ENCODE measurements at regions not wholly inside any gene's neighbourhood (a gene's known extent, or its start where the extent isn't known, plus 50 kb on each side); places are given as distances from the start of the nearest gene placed in this dataset.

DNA sequence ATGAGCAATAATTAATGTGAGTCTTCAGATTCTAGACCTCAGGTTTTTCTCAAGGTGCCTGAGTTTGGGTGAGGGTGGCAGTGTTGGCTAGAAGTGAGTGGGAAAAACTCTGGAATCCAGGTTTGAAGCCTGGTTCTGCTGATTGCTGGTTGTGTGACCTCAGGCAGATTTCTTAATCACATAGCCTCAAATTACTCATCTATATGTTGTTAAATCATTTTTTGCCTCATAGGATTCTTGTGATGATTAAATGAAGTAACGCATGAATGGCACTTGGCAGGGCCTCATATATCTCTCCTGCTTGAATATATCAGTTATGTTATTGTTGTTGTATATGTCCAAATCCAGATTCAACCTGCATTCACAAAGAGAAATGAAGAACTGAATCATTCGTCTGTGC lies 60.5 kb downstream of the NR2F2 start:
- Histone ChIP-seq H3K4me2 (no peak overlapping the region), H2AFZ (ENCODE audit: low read depth) (no peak overlapping the region), H3K9ac (no peak overlapping the region), H3K27ac (no peak overlapping the region), H3K36me3 (ENCODE audit: insufficient read depth) (no peaks in the 10 kb centered on the region), H4K20me1 (ENCODE audit: insufficient read depth) (no peaks in the 10 kb centered on the region), H3K79me2 (ENCODE audit: insufficient read depth, low read depth) (no peaks in the 10 kb centered on the region), H3K4me3 (IDR thresholded peaks at IDR 0.05; ENCODE audit: insufficient read depth, low read depth, low read length) (no peak overlapping the region), H3K4me1 (ENCODE audit: low read depth, poor library complexity, severe bottlenecking) (peaks cover 19% of the 10 kb centered on the region), H3K27me3 (ENCODE audit: insufficient read depth, low read depth) (no peaks in the 10 kb centered on the region)
- TF ChIP-seq, protein P1, sequence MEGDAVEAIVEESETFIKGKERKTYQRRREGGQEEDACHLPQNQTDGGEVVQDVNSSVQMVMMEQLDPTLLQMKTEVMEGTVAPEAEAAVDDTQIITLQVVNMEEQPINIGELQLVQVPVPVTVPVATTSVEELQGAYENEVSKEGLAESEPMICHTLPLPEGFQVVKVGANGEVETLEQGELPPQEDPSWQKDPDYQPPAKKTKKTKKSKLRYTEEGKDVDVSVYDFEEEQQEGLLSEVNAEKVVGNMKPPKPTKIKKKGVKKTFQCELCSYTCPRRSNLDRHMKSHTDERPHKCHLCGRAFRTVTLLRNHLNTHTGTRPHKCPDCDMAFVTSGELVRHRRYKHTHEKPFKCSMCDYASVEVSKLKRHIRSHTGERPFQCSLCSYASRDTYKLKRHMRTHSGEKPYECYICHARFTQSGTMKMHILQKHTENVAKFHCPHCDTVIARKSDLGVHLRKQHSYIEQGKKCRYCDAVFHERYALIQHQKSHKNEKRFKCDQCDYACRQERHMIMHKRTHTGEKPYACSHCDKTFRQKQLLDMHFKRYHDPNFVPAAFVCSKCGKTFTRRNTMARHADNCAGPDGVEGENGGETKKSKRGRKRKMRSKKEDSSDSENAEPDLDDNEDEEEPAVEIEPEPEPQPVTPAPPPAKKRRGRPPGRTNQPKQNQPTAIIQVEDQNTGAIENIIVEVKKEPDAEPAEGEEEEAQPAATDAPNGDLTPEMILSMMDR (conservative IDR thresholded peaks at IDR 0.05; ENCODE audit: low read depth, low read length) = no peak

DNA sequence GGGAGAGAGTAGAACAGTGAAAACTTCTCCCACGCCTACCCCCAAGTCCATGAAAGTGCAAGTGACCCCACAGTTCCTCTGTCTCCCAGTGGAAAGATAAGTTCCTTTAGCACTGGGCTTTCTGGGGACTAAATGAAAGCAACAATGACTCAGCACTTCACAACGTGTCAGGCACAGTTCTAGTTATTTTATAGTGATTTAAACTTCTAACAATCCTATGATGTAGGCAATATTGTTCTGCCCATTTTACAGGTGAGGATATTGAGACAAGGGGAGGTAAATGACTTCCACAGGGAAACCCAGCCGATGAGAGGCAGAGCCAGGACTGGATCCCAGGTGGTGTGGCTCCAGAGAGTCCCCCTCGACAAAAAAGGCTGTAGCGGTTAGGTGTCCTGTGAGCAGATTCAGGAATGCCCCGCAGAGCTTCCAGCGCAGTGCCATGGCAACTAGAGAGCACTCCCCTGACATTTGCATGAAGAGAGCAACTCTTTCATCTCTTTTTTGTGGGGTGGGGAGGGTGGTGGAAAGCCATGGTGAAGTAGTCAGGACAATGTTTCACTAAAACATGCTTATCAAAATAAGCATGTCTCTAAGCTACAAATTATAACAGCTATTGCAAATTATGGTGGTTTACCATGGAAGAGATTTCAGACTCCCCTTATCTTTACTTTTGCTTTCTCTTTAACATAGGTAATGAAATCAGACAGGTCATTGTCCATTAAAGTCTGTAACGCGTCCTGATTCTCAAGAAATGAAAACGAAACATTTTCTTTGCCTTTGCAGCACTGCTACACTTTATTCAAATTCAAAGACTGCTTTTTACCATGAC lies 62.1 kb downstream of the NR2F2 start:
- TF ChIP-seq, protein P1 (conservative IDR thresholded peaks at IDR 0.05; ENCODE audit: low read depth, low read length) = no peak
- Histone ChIP-seq H3K27me3 (ENCODE audit: insufficient read depth, low read depth) (no peaks in the 10 kb centered on the region), H4K20me1 (ENCODE audit: insufficient read depth) (no peaks in the 10 kb centered on the region), H2AFZ (ENCODE audit: low read depth) (peak overlapping the region; percentile 80), H3K9ac (peak overlapping the region; percentile 36; the same call in 1 of the 2 replicates), H3K27ac (peak overlapping the region; percentile 59), H3K36me3 (ENCODE audit: insufficient read depth) (no peaks in the 10 kb centered on the region), H3K4me1 (ENCODE audit: low read depth, poor library complexity, severe bottlenecking) (peaks cover 19% of the 10 kb centered on the region), H3K79me2 (ENCODE audit: insufficient read depth, low read depth) (no peaks in the 10 kb centered on the region), H3K4me3 (IDR thresholded peaks at IDR 0.05; ENCODE audit: insufficient read depth, low read depth, low read length) (no peak overlapping the region), H3K4me2 (peak overlapping the region; percentile 79)

DNA sequence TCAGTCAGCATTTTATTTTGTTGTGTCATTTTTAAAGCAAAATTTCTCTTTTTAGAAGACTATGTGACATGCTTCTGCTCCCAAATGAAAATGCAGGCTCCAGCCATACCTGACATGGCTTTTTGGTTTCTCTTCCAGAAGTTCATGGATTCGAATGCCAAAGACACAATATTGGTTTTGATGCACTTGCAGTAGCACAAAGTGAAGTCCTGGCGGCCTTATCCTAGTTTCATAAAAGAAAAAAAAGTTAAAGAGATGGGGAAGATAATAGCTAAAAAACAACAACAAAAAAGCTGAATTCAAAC lies 62.7 kb downstream of the NR2F2 start:
- H3K4me2 ChIP-seq = peak overlapping the region; percentile 79
- H3K4me3 ChIP-seq (IDR thresholded peaks at IDR 0.05; ENCODE audit: insufficient read depth, low read depth, low read length) = no peak overlapping the region
- TF ChIP-seq, protein P1 (conservative IDR thresholded peaks at IDR 0.05; ENCODE audit: low read depth, low read length) = no peak
- peaks cover 19% of the 10 kb centered on the region for H3K4me1 ChIP-seq (ENCODE audit: low read depth, poor library complexity, severe bottlenecking)
- peak overlapping the region; percentile 80 for H2AFZ ChIP-seq (ENCODE audit: low read depth)
- peak overlapping the region; percentile 36; the same call in 1 of the 2 replicates for H3K9ac ChIP-seq
- H3K27ac ChIP-seq = peak overlapping the region; percentile 59
- H3K36me3 ChIP-seq (ENCODE audit: insufficient read depth) = no peaks in the 10 kb centered on the region
- H3K79me2 ChIP-seq (ENCODE audit: insufficient read depth, low read depth) = no peaks in the 10 kb centered on the region
- H3K27me3 ChIP-seq (ENCODE audit: insufficient read depth, low read depth) = no peaks in the 10 kb centered on the region
- H4K20me1 ChIP-seq (ENCODE audit: insufficient read depth) = no peaks in the 10 kb centered on the region

DNA sequence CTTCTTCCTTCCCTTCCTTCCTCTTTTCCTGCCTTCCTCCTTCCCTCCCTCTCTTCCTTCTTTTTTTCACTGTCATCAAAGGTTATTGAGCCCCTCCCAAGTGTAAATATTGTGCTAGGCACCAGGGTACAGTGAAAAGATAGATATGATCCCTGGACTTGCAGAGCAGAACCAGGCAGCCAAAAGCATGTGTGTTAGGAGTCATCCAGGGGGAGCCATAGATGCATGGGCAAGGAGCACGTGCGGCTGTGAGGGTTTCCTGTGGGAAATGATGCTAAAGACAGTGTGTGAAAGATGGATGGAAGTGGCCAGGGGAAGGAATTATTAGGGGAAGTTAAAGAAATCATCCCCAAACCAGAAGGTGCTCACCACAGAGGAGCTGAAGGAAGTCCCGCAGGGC lies 65.2 kb downstream of the NR2F2 start:
- Histone ChIP-seq H3K79me2 (ENCODE audit: insufficient read depth, low read depth) (no peaks in the 10 kb centered on the region), H3K4me3 (IDR thresholded peaks at IDR 0.05; ENCODE audit: insufficient read depth, low read depth, low read length) (no peak overlapping the region), H4K20me1 (ENCODE audit: insufficient read depth) (no peaks in the 10 kb centered on the region), H2AFZ (ENCODE audit: low read depth) (no peak overlapping the region), H3K4me1 (ENCODE audit: low read depth, poor library complexity, severe bottlenecking) (peaks cover 19% of the 10 kb centered on the region), H3K27ac (no peak overlapping the region), H3K27me3 (ENCODE audit: insufficient read depth, low read depth) (no peaks in the 10 kb centered on the region), H3K4me2 (no peak overlapping the region), H3K36me3 (ENCODE audit: insufficient read depth) (no peaks in the 10 kb centered on the region), H3K9ac (no peak overlapping the region)
- TF ChIP-seq, protein P1 (conservative IDR thresholded peaks at IDR 0.05; ENCODE audit: low read depth, low read length) = no peak

Data from KMS-11 (cell line).